IMR-90 (cell line): ENCODE measurements at regions not wholly inside any gene's neighbourhood (a gene's known extent, or its start where the extent isn't known, plus 50 kb on each side); places are given as distances from the start of the nearest gene placed in this dataset.

ENCODE experiments used
- ATAC-seq: fragments of 200-7000 bp; cut with Tn5 transposase; 2 replicates; pipeline ENCODE4 v1.9.1; 2020; ENCODE audit warnings: low read depth, mild to moderate bottlenecking, moderate library complexity
- BruUV-seq: library from RNA; stranded (reverse); fragments of 400-500 nt; replicated peaks from 2 replicates; lab custom pipeline; 2021; lab: Mats Ljungman, UMichigan
- CTCF ChIA-PET: fragments of 300-600 bp; formaldehyde crosslinking; extraction: SDS; loops from one replicate; lab custom pipeline; 2021; ENCODE audit warnings: antibody characterized with exemption; lab: Yijun Ruan, JAX
- POLR2A ChIA-PET: fragments of 300-600 bp; sonication (Branson Sonifier 250); formaldehyde crosslinking; loops from one replicate; lab custom pipeline; 2022; ENCODE audit warnings: antibody characterized with exemption; ENCODE audit not compliant: unreplicated experiment; lab: Charles Lee
- DNase-seq: peaks from one replicate; pipeline ENCODE4 v3.0.0; 2013
- H2AFZ ChIP-seq: replicated peaks from 2 replicates; pipeline ENCODE3; 2013; ENCODE audit warnings: low read length, mild to moderate bottlenecking; ENCODE audit not compliant: poor library complexity
- H2AK5ac ChIP-seq: 2 replicates; pipeline ENCODE4 v1.6.1; 2013; ENCODE audit warnings: low read depth, low read length, inconsistent platforms
- H2AK9ac ChIP-seq: replicated peaks from 2 replicates; pipeline ENCODE3; 2013; ENCODE audit warnings: mild to moderate bottlenecking, low read depth, low read length, moderate library complexity; ENCODE audit not compliant: poor library complexity
- H2BK120ac ChIP-seq: 2 replicates; pipeline ENCODE4 v1.6.1; 2013; ENCODE audit warnings: low read depth, low read length, inconsistent platforms
- H2BK15ac ChIP-seq: 3 replicates; pipeline ENCODE4 v1.6.1; 2013; ENCODE audit warnings: low read depth, low read length, inconsistent platforms
- H2BK20ac ChIP-seq: 2 replicates; pipeline ENCODE4 v1.6.1; 2013; ENCODE audit warnings: low read depth, mild to moderate bottlenecking, inconsistent platforms, low read length, moderate library complexity
- H2BK5ac ChIP-seq: 2 replicates; pipeline ENCODE4 v1.6.1; 2013; ENCODE audit warnings: mild to moderate bottlenecking, low read depth, low read length, inconsistent platforms; ENCODE audit not compliant: poor library complexity, severe bottlenecking
- H3K14ac ChIP-seq: replicated peaks from 2 replicates; pipeline ENCODE4 v1.6.1; 2013; ENCODE audit warnings: low read depth, low read length, inconsistent platforms
- H3K18ac ChIP-seq: 2 replicates; pipeline ENCODE4 v1.6.1; 2013; ENCODE audit warnings: low read depth, low read length, control low read depth
- H3K23ac ChIP-seq: 2 replicates; pipeline ENCODE4 v1.6.1; 2013; ENCODE audit warnings: low read depth, low read length, inconsistent platforms
- H3K27ac ChIP-seq: 2 replicates; pipeline ENCODE4 v1.5.1; 2013; ENCODE audit warnings: mild to moderate bottlenecking, control low read depth, low read length; ENCODE audit not compliant: insufficient read depth
- H3K27me3 ChIP-seq: 2 replicates; pipeline ENCODE4 v1.6.1; 2013; ENCODE audit warnings: low read length; ENCODE audit not compliant: control insufficient read depth, insufficient read depth
- H3K36me3 ChIP-seq: 2 replicates; pipeline ENCODE4 v1.6.1; 2013; ENCODE audit warnings: low read length, mixed read lengths; ENCODE audit not compliant: control insufficient read depth, insufficient read depth
- H3K4ac ChIP-seq: 2 replicates; pipeline ENCODE4 v1.6.1; 2013; ENCODE audit warnings: low read depth, low read length, inconsistent platforms
- H3K4me1 ChIP-seq: 2 replicates; pipeline ENCODE4 v1.6.1; 2013; ENCODE audit warnings: low read length, mixed read lengths; ENCODE audit not compliant: control insufficient read depth, insufficient read depth
- H3K4me2 ChIP-seq: 2 replicates; pipeline ENCODE4 v1.6.1; 2013; ENCODE audit warnings: low read depth, mild to moderate bottlenecking, control low read depth, low read length, moderate library complexity
- H3K4me3 ChIP-seq: 2 replicates; pipeline ENCODE4 v1.5.1; 2013; ENCODE audit warnings: low read depth, mild to moderate bottlenecking, control low read depth, low read length, moderate library complexity; ENCODE audit not compliant: insufficient read depth
- H3K56ac ChIP-seq: 2 replicates; pipeline ENCODE4 v1.6.1; 2013; ENCODE audit warnings: low read length, inconsistent platforms; ENCODE audit not compliant: insufficient read depth; ENCODE audit errors: extremely low read depth
- H3K79me1 ChIP-seq, 2 experiments: 2 replicates each; pipeline ENCODE4 v1.6.1; 2013; ENCODE audit warnings: low read length in 2 of 2, inconsistent platforms in 1 of 2, low read depth in 1 of 2
- H3K9ac ChIP-seq: 2 replicates; pipeline ENCODE4 v1.6.1; 2013; ENCODE audit warnings: low read depth, low read length, control low read depth
- H3K9me1 ChIP-seq: 2 replicates; pipeline ENCODE4 v1.6.1; 2013; ENCODE audit warnings: low read length, inconsistent platforms; ENCODE audit not compliant: insufficient read depth
- H3K9me3 ChIP-seq: 2 replicates; pipeline ENCODE4 v1.6.1; 2013; ENCODE audit warnings: low read length; ENCODE audit not compliant: control insufficient read depth, insufficient read depth
- H4K20me1 ChIP-seq: 2 replicates; pipeline ENCODE4 v1.6.1; 2013; ENCODE audit warnings: low read length, inconsistent platforms; ENCODE audit not compliant: insufficient read depth
- H4K5ac ChIP-seq: 2 replicates; pipeline ENCODE4 v1.6.1; 2013; ENCODE audit warnings: mild to moderate bottlenecking, low read depth, low read length, control low read depth
- H4K8ac ChIP-seq, 2 experiments: 2 replicates each; pipeline ENCODE4 v1.6.1; 2013; ENCODE audit warnings: low read depth in 2 of 2, low read length in 2 of 2, control low read depth in 1 of 2, inconsistent platforms in 1 of 2
- H4K91ac ChIP-seq: 2 replicates; pipeline ENCODE4 v1.6.1; 2013; ENCODE audit warnings: low read depth, low read length, inconsistent platforms; ENCODE audit not compliant: insufficient read depth
- BHLHE40 ChIP-seq: fragments of 150-350 bp; IDR thresholded peaks from 2 replicates; pipeline ENCODE4 v1.6.1; 2016; ENCODE audit warnings: mild to moderate bottlenecking, low read depth, low read length
- CEBPB ChIP-seq: IDR thresholded peaks from 2 replicates; pipeline ENCODE4 v1.6.1; 2012; ENCODE audit warnings: low read depth, low read length, improper control_type of control experiment
- WGBS, 2 experiments: methylation state at CpG; one replicate each; pipeline versions ENCODE4 v1.1.5 to v1.1.7; 2013; ENCODE audit warnings: missing lambda C conversion rate in 2 of 2; ENCODE audit not compliant: insufficient read length in 1 of 2; ENCODE audit errors: extremely low coverage in 2 of 2; 5-methylcytosine and 5-hydroxymethylcytosine counted together
- dilution Hi-C: fragments of 300-500 bp; cut with HindIII; formaldehyde crosslinking; loops from one replicate; pipeline ENCODE4 v1.14.3; 2018; ENCODE audit warnings: low sequenced_read_pairs; ENCODE audit not compliant: unreplicated experiment
- in situ Hi-C: fragments of 300-500 bp; cut with MboI; formaldehyde crosslinking; loops from 3 replicates; pipeline ENCODE4 v1.14.3; 2019; ENCODE audit warnings: low sequenced_read_pairs, inconsistent platforms, mixed read lengths
- intact Hi-C: fragments of 100-400 bp; cut with micrococcal nuclease; formaldehyde crosslinking; loops from 2 replicates; pipeline ENCODE4 v1.10.0; 2022

- H4K20me1 ChIP-seq = peaks cover 6% of the 10 kb centered on the region; the same call in 1 of the 2 replicates
- ChIA-PET POLR2A (no interaction called here), CTCF (no interaction called here)
- peak overlapping the region; percentile 24 for H2BK5ac ChIP-seq
- intact Hi-C loops = no loop called here
- H3K4ac ChIP-seq = peak overlapping the region; percentile 66
- peak overlapping the region in 1 of 2 experiments; percentile 45; a peak in 1 of 4 replicates for H4K8ac ChIP-seq
- H2BK15ac ChIP-seq = peak overlapping the region; percentile 69; the same call in 1 of the 3 replicates
- dilution Hi-C loops = no loop called here
- peak overlapping the region; percentile 72 for H2BK120ac ChIP-seq
- peak overlapping the region; percentile 75 for H3K14ac ChIP-seq
- no peak for ATAC-seq
- peaks cover 38 to 56% of the 10 kb centered on the region in 2 experiments for H3K79me1 ChIP-seq
- H3K4me2 ChIP-seq = peak overlapping the region; percentile 29; the same call in 1 of the 2 replicates
- 56% methylated on average over 2 of the region's 3 CpGs; no CpG with 5 or more reads in 1 of the 2 experiments for WGBS, 2 experiments
- H3K4me1 ChIP-seq = peaks cover 19% of the 10 kb centered on the region
- DNase-seq = peak; percentile 37
- peak overlapping the region; percentile 79; the same call in 1 of the 2 replicates for H3K23ac ChIP-seq
- no peak overlapping the region for H2AK9ac ChIP-seq
- peak overlapping the region; percentile 70; the same call in 1 of the 2 replicates for H2BK20ac ChIP-seq
- H3K9ac ChIP-seq = no peak overlapping the region
- no peak overlapping the region for H2AFZ ChIP-seq
- in situ Hi-C loops = no loop called here
- H3K4me3 ChIP-seq = no peak overlapping the region
- TF ChIP-seq CEBPB (no peak), BHLHE40 (0 out of 2 replicates have a peak, but pooled peaks have one; percentile 29)
- H3K27ac ChIP-seq = no peak overlapping the region
- H3K56ac ChIP-seq = no peak overlapping the region
- no peaks in the 10 kb centered on the region for H3K27me3 ChIP-seq
- BruUV-seq = no TSS peak
- H4K5ac ChIP-seq = no peak overlapping the region
- H2AK5ac ChIP-seq = no peak overlapping the region
- H4K91ac ChIP-seq = no peak overlapping the region; the same call in 1 of the 2 replicates
- H3K36me3 ChIP-seq = peaks cover 14% of the 10 kb centered on the region
- peaks cover 19% of the 10 kb centered on the region for H3K9me1 ChIP-seq
- no peaks in the 10 kb centered on the region for H3K9me3 ChIP-seq
- peak overlapping the region; percentile 78 for H3K18ac ChIP-seq
Measured at GRCh38 chr4:71261633-71262121, 77.1 kb upstream of the SLC4A4 start.
